ENCODE measurements at regions not wholly inside any gene's neighbourhood (a gene's known extent, or its start where the extent isn't known, plus 50 kb on each side); places are given as distances from the start of the nearest gene placed in this dataset.

DNA sequence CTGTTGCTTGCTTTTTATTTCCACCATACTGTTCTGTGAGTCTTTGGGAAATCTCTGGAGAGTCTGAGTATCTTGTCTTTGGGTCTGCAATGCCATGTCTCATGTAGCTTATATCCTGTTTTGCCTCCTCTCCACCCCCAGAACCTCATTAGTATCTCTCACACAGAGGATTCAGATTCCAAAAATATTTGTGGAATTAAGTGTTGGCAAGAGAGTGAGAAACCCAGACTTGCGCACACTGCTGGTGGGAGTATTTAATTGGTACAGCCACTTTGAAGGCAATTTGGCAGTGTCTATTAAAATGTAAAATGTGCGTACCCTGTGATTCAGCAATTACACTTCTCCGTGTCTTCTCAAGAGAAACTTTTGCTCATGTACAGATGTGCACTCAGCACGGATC is 68.6 kb downstream of the ZNF621 start:
- DNase-seq, result no peak

DNA sequence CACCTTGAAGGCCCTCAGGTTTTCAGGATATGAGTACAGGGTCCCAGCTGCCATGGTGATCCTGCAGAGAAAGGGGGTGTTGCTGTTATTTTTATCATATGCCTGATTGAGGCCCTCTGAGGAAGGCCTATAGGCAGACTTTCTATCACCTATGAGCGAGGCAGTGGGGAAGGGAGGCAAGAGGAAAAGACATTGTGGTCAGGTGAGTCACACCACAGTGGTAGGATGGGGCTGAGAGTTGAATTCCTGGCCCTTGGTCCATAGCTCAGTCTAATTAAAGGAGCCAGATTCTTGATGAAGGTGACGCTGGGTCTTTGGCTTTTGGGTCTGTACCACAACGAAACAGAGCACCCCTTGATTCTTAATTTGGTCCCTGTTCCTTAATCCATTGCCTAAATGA is 72.7 kb downstream of the ZNF621 start:
- DNase-seq, result no peak

DNA sequence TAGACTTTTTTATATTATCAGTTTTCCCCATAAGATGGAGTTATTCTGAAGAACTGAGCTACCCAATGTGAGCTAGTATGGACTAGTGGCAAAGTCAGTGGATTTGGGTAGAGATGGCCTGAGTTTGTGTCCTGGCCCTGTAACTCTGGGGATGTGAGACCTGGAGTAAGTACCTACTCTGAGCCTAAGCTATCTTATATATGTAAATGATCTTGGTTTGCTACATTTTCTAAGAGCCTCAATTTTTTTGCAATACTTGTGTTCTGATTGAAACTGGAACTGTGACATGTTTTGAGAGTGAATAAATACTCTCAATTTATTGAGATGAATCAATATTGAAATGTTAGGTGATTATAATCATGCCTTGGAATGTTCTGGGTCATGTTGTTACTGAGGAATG is 73.6 kb downstream of the ZNF621 start:
- no peak for DNase-seq

DNA sequence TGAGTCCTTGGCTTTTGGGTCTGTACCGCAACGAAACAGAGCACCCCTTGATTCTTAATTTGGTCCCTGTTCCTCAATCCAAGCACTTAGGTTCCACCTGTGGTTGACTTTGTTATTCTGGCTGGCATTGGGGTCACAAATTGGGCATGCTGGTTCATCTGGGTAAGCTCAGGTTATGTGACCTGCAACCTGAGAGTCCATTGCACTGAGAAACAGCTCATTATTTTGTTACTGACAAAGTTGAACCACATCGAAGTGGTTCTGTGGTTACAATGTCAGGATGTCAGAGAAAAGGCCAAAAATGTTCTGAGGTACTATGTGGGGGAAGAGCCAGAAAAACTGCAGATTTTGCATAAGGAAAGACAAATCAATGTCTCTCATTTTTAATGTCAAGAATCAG is 74.2 kb downstream of the ZNF621 start:
- DNase-seq, result no peak

DNA sequence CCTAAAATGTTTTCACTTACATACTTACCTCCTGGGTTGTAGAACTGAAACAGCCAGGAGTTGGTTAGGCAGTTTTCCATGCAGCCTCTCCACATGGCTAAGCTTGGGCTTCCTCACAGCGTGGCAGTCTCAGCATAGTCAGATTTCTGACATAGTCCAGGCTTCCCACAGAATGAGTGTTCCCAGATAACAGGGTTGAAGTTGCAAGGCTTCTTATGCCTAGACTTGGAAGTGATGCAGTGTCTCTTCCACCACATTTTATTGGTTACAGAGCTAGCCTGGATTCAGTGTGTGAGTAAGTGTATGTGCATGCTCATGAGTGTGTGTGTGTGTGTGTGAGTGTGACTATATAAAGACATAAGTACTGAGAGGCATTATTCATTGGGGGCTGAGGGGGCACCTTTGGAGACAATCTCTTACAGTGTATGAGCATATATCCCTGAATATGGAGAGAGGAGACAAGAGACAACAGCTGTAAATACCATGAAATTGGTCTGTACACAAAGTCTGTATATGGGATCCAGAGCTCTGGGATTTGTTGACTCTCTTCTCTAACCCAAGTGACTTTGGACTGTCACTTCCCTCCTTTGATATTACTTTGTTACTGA is 78.1 kb downstream of the ZNF621 start:
- no peak for DNase-seq

DNA sequence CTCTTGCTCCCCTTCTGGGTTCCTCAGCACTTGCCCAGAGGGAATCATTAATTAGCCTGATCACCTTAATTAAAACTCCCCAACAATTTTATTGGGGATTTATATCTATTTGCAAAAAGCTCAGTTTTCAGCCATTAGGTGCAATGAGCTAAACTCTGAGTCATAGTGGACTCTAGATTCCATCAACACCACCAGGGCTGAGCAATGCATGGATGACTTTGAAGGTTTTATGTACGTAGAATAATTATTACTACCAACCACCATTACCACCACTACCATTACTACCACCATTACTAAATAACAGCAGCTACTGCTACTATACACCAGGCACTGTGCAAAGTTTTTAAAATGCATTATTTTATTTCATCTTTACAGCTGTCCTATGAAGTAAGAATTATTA is 81.2 kb downstream of the ZNF621 start:
- no peak for DNase-seq

DNA sequence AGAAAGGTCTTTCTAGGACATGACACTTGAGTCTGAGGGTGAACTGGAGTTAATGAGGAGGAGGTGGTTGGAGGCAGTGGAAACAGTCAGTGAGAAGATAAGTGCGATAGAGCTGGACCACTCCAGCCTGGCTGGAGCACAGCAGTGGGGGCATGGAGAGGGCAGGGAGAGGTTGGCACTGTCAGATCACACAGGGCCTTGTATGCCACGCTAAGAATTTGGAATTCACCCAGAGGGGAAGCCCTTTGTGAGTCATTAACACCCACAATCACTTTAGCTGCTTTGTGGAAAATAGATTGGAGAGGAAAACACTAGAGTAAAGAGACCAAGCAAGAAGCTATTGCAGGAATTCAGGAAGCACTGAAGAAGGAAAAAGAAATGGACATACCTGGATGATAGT is 83.3 kb downstream of the ZNF621 start:
- no peak for DNase-seq

DNA sequence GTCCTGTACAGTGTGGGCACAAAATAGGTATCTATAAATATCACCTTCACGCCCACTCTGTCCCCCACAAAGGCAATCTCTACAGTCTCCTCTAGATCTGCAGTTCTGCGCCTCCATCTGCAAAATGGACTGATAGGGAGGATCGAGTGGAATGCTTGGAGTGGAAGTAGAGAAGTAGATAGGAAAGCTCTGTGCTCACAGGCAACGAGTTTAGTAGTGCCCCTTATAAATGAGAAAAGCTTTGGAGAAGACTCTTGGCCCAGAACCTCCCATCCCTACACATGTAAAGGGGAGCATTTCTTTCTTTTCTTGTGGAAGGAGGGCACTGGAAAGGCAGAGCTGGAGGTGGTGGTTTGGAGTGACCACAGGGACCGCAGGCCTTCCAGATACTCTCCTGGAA is 88.5 kb downstream of the ZNF621 start:
- DNase-seq, result no peak

DNA sequence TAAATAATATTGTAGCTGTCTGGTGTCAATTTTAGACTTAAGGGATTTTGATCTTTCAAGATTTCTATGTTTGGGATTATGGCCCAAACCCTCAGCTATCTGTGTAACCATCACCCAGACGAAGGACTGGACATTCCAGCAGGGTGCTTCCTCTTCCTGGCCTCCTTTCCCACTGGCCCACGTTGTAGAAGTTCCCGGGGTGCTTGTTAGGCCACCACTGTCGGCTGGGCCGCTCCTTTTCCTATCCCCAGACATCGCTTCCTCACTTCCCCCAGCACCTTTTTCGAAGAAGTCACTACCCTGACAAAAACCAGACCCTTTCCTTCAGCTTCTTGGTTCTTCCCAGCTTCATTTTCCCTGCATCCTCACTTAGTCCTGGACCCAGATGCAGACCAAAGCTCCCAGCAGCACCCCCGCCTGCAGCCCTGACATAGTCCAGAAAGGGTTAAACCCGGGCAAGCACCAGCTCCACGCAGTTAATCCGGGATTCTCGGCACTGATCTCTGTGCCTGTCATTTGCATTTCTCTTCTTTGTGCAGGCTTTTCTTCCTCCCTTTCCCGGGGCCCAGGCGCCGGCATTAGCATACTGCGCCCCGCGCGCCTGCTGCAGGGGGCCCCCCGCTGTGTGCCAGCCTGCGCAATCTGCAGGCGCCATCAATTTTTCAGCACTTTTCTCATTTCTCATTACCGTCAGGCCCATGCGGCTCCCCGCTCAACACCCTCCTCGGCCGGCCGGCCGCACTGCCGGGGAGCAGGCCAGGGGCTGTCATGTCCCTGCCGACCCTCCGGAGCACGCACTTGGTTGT is 90.6 kb downstream of the ZNF621 start:
- no peak for DNase-seq

DNA sequence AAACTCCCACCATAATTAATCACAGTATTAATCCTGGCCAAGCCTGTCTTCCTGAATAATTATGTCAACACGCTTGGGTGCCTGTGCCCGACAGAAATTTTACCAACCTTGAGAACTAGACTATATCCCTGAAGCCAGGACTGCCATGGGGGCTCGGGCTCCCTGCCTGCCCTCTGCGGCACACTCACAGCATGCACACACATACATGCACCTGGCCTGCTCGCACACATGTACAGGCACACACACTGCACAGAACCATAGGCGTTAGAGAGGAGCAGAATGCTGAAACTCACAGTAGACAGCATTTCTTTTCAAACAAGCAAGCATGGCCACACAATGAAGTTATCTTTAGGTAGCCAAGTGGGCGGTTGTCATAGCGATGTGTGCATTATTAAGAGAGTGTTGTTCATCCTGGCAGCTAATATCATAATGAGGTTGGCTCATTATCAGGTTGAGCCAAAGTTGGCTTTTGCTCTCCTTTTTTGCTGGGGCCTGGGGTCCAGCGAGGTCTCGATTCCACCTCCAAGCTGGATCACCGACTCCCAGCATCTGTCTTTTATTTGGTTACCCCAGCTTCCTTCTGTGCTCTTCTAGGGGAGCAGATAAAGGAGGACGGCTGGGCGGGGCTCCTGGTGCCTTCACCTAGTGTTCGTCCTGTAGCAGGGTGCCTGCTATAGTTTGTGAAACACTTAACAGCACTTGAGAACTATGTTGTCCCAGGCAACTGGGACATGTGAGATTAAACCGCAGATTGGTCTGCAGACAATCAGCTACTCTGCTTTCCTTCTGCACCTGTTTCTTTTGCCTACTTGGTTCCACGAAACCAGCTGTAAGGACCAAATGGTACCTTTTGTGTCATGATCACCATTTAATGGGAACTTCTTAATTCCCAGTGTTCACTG is 91.4 kb downstream of the ZNF621 start:
- DNase-seq, result no peak

DNA sequence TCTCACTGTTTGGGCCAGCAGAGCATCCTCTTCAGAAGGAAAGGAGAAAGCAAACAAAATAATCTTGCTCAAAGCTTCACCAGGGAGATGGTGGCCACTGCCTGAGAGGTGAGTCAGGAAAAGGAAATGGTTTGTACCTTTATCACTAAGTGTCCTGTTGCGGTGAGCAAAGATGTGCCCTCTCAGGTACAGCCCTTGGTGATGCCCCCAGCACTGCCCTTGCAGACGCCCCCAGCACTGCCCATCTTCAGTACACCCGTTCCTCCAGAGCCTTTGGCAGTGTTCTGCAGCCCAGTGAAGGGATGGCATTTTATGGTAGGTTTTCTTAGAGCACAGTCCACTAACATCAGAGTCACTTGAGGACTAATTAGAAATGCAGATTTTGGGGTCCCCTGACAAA is 92.3 kb downstream of the ZNF621 start:
- no peak for DNase-seq

DNA sequence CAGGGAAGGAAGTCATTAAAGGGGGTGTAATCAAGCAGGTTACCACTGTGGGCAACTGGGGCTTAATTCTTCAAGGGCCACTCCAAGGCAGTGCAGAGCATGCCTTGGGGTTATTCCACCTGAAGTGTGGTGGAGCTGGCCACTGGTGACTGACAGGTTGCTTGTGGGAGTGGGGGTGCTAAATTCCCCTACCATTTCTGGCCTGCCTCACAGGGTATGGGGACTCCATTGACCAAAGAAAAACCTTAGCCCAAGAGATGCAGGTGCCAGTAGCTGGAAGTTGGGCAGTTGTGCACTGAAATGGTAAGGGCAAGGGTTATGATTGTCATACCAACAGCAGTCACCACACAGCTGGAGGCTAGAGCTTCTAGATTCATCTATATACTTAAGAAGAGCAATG is 93.4 kb downstream of the ZNF621 start:
- DNase-seq, result no peak

DNA sequence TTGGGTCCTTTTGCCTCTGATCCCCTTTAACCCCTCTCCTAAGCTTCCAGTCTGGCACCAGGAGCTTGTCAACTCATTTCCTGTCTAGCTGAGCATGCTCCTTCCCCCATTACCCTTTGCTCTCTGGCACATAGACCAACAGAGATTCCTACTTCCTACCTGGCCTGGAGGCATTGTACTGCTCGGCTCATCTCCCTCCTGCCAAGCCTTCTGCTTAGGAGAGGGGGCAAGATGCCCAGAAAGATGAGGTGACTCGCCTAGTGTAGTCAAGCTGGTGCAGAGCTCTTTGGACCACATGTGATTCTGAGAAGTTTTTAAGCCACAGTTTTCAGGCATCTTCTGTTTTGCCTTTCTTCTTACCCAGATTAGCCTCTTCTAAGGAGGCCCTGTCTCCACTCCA is 95.4 kb downstream of the ZNF621 start:
- DNase-seq, result no peak

DNA sequence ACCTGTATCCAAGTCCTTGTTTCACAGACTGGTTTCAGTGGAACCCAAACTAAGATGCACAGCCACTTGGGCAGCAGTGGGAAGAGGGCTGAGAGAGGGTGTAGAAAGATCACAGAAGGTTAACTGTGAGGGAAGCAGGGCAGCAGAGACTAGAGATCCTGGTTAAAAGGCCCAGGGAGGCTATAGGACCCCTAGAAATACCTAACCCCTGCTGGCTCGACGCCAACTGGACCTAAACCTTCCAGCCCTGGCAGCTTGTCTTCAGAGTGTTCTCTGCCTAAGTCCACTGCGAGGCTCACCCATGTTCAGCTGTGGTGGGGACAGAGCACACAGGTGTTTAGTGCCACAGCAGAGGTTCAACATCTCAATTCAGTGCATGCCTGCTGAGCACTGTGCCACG is 96.5 kb downstream of the ZNF621 start:
- no peak for DNase-seq

DNA sequence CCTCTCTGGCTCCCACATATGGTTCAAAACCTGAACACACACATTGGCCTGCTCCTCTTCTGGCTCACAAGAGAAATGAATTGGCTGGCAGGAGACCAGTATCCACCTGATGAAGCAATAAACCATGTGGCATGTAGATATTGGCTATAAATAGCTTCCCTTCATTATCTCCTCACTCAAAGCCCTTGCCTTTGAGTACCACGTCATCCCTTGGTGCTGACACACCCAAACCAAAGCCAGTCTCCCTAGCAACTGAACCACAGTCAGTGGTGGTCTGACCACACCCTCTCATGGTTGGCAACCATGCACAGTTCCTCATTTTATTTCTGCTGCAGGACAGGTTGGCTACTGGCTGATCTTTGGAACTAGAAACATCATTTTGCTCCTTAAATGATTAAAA is 98.8 kb downstream of the ZNF621 start:
- peak in 1 of 5 donors; percentile 75 for DNase-seq

DNA sequence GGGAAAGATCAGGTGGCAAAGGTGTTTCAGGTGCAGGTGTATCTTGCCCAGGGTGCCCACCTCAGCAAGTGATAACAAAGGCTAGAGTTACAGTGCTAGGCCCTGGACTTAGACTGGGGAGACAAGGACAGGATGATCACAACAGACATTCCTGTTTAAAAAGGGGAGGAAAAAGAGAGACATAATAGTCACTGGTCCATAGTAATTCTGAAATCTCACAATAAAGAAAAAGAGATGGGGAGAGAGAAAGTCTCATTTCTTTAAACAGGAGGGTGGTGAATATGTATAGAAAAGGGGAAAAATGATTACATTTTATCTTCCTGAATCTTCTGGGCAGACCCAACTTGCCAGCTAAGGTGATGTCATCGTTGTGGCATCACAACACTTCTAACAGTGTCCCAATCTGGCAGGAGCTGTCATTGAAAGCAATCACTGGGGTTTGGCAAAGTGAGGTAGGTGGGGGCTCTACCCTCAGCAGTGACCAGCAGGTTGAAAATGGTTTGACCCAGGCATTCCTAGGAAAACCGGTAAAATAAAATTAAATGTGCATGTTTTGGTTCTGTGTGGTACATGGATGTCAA is 99.5 kb downstream of the ZNF621 start:
- no peak for DNase-seq

DNA sequence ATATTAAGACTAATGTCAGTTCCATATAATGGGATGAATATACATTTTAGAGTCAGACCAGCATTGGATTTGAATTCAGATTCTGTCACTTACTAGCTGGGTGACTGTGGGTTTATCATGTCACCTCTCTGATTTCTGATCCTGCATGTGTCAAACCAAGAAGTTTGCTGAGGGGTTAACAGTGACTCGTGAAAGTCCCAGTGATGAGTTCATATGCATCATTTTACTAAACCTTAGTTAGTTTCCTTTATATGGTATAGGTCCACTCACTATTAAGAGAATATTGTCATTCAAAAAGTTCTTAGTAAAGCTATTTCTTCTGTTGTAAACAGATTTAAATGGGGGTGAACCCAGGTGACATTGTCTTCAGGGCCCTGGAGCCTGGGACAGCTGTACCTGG is 102.3 kb downstream of the ZNF621 start:
- DNase-seq, result no peak

DNA sequence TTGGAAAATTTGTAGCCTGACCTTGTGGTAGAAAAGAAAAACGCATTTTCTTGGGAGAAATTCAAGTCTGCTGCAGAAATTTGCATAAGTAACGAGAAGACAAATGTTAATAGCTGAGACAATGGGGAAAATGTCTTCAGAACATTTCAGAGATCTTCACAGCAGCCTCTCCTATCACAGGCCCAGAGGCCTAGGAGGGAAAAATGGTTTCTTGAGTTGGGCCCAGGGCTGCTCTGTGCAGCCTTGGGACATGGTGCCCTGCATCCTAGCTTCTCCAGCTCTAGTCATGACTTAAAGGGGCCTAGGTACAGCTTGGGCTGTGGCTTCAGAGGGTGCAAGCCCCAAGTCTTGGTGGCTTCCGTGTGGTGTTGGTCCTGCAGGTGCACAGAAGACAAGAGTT is 104.2 kb downstream of the ZNF621 start:
- no peak for DNase-seq

DNA sequence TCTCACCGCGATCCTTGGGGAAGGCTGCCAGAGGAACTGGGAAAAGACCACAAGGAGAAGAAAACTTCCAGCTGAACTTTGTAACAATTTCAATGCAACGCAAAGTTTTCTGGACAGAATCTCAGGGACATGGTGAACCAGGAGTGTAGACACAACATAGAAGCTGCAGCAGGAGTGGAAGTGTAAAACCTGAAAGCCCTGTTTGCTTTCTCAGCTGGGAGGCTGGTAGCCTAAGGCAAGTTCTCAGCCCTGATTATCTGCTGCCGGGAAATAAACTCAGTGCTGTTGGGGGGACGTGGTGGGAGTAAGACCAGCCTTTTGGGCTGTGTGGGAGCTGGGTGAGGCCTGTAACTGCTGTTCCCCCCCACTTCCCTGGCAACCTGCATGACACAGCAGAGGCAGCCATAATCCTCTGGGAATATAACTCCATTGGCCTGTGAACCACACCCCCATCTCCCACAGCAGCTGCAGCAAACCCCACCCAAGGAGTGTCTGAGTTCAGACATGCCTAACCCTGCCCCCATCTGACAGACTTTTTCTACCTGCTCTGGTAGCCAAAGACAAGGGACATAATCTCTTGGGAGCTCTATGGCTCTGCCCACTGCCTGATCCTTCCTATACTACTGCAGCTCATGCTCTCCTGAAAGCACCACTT is 106.7 kb downstream of the ZNF621 start:
- DNase-seq, result no peak

DNA sequence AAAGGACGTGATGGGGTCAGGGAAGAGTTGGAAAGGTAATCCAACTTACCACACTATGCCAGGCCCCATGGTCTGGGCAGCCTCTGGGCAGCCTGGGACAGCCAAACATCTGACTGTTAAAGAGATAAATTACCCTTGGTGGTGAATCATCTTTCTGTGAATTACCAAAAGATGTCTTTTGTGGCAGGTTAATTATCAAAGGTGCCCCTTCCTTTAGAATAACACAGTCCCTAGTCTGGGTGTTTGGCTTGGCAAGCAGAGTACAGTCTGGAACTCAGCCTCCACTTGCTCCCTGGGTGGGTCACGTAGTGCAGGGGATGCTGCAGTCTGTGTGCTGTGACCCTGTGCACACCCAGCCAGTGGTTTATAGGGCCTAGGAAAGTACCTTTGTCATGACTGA is 113.1 kb downstream of the ZNF621 start:
- DNase-seq, result no peak

DNA sequence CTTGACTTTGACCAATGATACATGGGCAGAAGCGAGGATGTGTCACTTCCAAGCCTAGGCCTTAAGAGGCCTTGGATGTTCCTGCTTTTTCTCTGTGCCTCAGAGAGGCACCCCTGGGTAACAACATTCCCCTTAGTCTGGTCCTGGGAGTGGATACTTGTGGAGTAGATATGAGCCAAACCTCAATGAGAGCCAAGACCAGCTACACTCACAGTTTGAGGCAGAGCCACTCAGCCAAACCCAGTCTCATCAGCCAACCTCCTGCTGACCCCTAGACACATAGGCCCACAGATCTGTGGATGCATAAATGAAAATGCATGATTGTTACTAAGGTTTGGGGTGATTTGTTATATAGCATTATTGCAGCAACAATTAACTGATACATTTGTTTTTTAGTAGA is 114.2 kb downstream of the ZNF621 start:
- no peak for DNase-seq

DNA sequence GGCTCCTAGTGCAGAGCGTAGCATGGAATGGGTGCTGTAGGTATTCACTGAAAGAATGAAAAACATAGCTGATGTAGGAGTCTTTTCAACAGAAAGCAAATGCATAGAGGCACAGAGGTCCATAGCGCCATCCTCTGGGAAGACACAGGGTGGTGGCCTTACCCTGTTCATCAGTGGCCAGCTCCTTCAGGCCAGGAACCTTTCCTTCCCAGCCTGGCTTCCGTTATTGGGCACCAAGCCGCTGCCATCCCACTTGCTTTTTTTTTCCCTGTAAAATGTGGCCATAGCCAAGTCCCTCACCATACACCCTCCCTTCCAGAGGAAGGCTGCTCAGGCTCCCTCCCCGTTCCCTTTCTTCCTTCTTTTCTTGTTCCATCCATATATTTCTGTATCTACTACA is 118.1 kb downstream of the ZNF621 start:
- no peak for DNase-seq

DNA sequence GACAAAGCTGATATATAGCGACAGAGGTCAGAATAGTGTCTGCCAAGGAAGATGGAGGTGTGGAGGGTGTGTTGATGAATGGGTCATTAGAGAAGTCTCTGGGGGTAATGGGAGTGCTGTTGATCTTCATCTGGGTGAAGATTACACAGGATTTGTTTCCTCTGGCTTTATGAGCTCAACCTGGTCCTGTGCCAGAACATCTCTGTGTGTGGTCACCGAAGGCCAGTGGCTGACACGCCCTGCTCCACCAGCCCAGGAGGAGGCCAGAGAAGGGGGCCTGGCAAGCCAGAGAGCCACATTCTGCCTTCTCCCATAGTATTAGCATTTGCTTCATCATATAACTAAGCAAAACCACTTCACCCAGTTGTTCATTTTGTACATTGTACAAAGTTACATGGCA is 121.1 kb downstream of the ZNF621 start:
- no peak for DNase-seq
